Gastrocnemius medialis (tissue), 4 donors: ENCODE measurements at regions not wholly inside any gene's neighbourhood (a gene's known extent, or its start where the extent isn't known, plus 50 kb on each side); places are given as distances from the start of the nearest gene placed in this dataset.

Experiments used
- ATAC-seq, 2 donors: fragments of 150-250 bp; one replicate each; pipeline ENCODE4 v1.9.1; 2016
- DNase-seq, 2 donors: peaks; one replicate each; pipeline ENCODE4 v3.0.0-alpha.2; 2019
- H3K27ac ChIP-seq, 4 donors: fragments of 200-600 bp; sonication (generic); 1 replicate in 1 of 4; 2 replicates in 3 of 4; pipeline ENCODE4 v1.5.1; 2016 to 2018; ENCODE audit warnings: mild to moderate bottlenecking in 2 of 4, moderate library complexity in 1 of 4
- H3K27me3 ChIP-seq, 3 donors: fragments of 200-600 bp; sonication (generic) in 2 of 3; 1 replicate in 1 of 3; 2 replicates in 2 of 3; pipeline versions ENCODE4 v1.5.1 to v1.6.0; 2016 to 2019; ENCODE audit warnings: mild to moderate bottlenecking in 1 of 3, moderate library complexity in 1 of 3
- H3K36me3 ChIP-seq, 2 donors: fragments of 200-600 bp; sonication (generic) in 1 of 2; one replicate each; pipeline ENCODE4 v1.5.1; 2017 to 2018
- H3K4me1 ChIP-seq, 2 donors: fragments of 200-600 bp; sonication (generic) in 1 of 2; one replicate each; pipeline ENCODE4 v1.5.1; 2016 to 2017; ENCODE audit warnings: mild to moderate bottlenecking in 2 of 2
- H3K4me3 ChIP-seq, 4 donors: fragments of 200-600 bp; sonication (generic) in 3 of 4; 1 replicate in 1 of 4; 2 replicates in 3 of 4; pipeline ENCODE4 v1.5.1; 2016 to 2019; ENCODE audit warnings: mild to moderate bottlenecking in 2 of 4
- H3K9me3 ChIP-seq, 3 donors: fragments of 200-600 bp; sonication (generic) in 2 of 3; 1 replicate in 1 of 3; 2 replicates in 2 of 3; pipeline ENCODE4 v1.5.1; 2016 to 2019
- POLR2A ChIP-seq, 2 donors: fragments of 450-650 bp; IDR thresholded peaks; one replicate each; pipeline ENCODE4 v1.6.1; 2017; ENCODE audit warnings: antibody characterized with exemption in 2 of 2, mild to moderate bottlenecking in 2 of 2, moderate library complexity in 2 of 2
- in situ Hi-C, 4 donors: fragments of 200-750 bp; cut with MboI; loops; one replicate each; pipeline versions ENCODE4 v1.15.0 to v1.8.0; 2017; ENCODE audit warnings: low sequenced_read_pairs in 4 of 4
- intact Hi-C: fragments of 100-400 bp; cut with DNase I; formaldehyde crosslinking; loops from one replicate; pipeline ENCODE4 v1.15.1; 2023; ENCODE audit warnings: low total_unique reads
- TF ChIP-seq, protein P1 (sequence below), 5 experiments: fragments of 450-650 bp in 3 of 5; fragments of 200-600 bp in 2 of 5; sonication (generic) in 2 of 5; IDR thresholded peaks in 4 of 5; conservative IDR thresholded peaks in 1 of 5; 1 replicate in 4 of 5; 2 replicates in 1 of 5; pipeline ENCODE4 v1.5.1; 2016 to 2019; ENCODE audit warnings: antibody characterized with exemption in 5 of 5, mild to moderate bottlenecking in 3 of 5, moderate library complexity in 3 of 5

DNA sequence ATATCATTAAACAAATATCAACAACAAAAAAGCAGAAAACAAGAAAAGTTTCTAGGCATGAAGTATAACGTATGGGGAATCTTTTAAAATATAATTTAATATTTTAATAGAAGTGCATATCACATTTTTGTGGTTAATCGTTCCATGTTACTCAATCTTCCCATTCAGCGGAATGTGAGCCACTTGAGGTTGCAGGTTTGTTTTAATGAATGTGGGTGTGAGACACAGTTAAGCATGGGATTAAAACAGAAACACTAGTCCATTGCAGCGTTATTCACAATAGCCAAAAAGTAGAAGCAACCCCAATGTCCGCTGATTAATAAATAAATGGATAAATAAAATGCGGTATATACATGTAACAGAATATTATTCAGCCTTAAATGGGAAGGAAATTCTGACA lies 146.0 kb downstream of the NDFIP2 start:
- intact Hi-C loops = no loop called here
- no peak for TF ChIP-seq POLR2A (IDR thresholded peaks at IDR 0.05)
- TF ChIP-seq, protein P1, sequence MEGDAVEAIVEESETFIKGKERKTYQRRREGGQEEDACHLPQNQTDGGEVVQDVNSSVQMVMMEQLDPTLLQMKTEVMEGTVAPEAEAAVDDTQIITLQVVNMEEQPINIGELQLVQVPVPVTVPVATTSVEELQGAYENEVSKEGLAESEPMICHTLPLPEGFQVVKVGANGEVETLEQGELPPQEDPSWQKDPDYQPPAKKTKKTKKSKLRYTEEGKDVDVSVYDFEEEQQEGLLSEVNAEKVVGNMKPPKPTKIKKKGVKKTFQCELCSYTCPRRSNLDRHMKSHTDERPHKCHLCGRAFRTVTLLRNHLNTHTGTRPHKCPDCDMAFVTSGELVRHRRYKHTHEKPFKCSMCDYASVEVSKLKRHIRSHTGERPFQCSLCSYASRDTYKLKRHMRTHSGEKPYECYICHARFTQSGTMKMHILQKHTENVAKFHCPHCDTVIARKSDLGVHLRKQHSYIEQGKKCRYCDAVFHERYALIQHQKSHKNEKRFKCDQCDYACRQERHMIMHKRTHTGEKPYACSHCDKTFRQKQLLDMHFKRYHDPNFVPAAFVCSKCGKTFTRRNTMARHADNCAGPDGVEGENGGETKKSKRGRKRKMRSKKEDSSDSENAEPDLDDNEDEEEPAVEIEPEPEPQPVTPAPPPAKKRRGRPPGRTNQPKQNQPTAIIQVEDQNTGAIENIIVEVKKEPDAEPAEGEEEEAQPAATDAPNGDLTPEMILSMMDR (IDR thresholded peaks at IDR 0.05 in 4 of 5, conservative IDR thresholded peaks at IDR 0.05 in 1 of 5) = no peak

DNA sequence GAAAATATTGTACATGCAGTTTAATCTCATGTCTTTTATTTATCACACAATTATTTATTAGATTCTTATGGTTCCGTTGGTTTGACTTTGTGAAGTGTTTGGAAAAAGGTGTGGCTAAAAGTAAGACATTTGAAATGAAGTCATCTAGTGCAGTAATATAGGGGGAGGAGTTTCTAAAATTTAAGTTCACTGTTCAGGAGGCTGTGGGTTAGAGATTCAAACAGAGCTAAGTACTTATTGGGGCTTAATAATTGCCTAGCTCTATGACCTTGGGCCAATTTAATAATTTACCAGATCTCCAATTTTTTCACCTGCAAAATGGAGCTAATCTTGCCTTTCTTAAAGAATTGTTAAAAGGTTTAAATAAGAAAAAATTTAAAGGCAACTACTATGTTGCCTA lies 144.6 kb downstream of the NDFIP2 start:
- DNase-seq = no peak
- intact Hi-C loops = no loop called here
- no peak overlapping the region for H3K4me3 ChIP-seq
- H3K9me3 ChIP-seq = no peaks in the 10 kb centered on the region
- no peak for ATAC-seq
- no peak for TF ChIP-seq POLR2A (IDR thresholded peaks at IDR 0.05)
- TF ChIP-seq, protein P1 (IDR thresholded peaks at IDR 0.05 in 4 of 5, conservative IDR thresholded peaks at IDR 0.05 in 1 of 5) = no peak
- H3K27me3 ChIP-seq = no peaks in the 10 kb centered on the region
- no peak overlapping the region for H3K27ac ChIP-seq
- no peaks in the 10 kb centered on the region for H3K4me1 ChIP-seq
- H3K36me3 ChIP-seq = no peaks in the 10 kb centered on the region
- in situ Hi-C loops = no loop called here

More for the DNA sequence above, 146.0 kb downstream of the NDFIP2 start:
- DNase-seq (no peak), ATAC-seq (no peak)
- H3K36me3 ChIP-seq = no peaks in the 10 kb centered on the region
- H3K9me3 ChIP-seq = no peaks in the 10 kb centered on the region
- in situ Hi-C loops = no loop called here
- no peak overlapping the region for H3K4me3 ChIP-seq
- H3K27ac ChIP-seq = no peak overlapping the region
- no peaks in the 10 kb centered on the region for H3K27me3 ChIP-seq
- peaks cover 4 to 6% of the 10 kb centered on the region in 2 donors for H3K4me1 ChIP-seq

DNA sequence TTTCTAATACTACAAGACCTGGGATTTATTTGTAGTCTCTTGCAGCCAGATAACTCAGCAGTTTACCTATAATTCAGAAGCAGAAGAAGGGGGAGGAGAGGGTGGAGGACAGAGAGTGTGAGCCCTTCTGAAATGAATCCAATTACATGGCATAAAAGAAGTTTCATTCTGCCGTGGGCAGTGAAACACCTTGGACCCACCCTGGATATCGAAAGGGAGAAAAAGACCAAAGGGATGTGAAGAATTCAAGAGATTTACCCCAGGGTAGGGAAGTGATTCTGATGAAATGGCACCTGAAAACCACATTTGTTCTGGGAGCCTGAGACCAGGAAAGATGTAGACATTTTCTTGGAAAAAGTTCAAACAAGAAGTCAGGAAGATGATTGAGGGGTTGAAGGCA lies 140.9 kb downstream of the NDFIP2 start:
- intact Hi-C loops = no loop called here
- ATAC-seq (no peak), DNase-seq (no peak)
- Histone ChIP-seq H3K4me1 (no peaks in the 10 kb centered on the region), H3K9me3 (no peaks in the 10 kb centered on the region), H3K36me3 (no peaks in the 10 kb centered on the region), H3K4me3 (no peak overlapping the region), H3K27me3 (no peaks in the 10 kb centered on the region), H3K27ac (no peak overlapping the region)
- TF ChIP-seq, protein P1 (IDR thresholded peaks at IDR 0.05 in 4 of 5, conservative IDR thresholded peaks at IDR 0.05 in 1 of 5) = no peak
- no peak for TF ChIP-seq POLR2A (IDR thresholded peaks at IDR 0.05)
- in situ Hi-C loops = no loop called here

DNA sequence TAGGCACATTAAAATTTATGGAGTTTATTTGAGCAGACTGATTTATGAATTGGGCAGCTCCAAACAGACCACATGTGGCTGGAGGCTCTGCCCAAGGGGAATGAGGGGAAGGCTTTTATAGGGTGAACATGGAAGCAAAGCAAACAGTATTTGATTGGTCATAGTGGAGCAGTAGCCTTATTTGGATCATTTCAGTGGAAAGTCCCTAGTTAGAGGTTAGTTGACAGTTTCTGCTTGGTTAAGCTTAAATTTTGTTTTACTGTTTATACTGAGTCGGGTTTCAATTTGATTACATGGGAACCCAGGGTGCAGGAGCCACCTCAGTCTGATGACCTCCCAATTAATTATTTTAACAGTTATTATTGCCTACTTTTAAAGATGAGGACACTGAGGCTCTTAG lies 140.5 kb downstream of the NDFIP2 start:
- no peak for DNase-seq
- Histone ChIP-seq H3K27ac (no peak overlapping the region), H3K9me3 (no peaks in the 10 kb centered on the region), H3K4me3 (no peak overlapping the region), H3K27me3 (no peaks in the 10 kb centered on the region), H3K36me3 (no peaks in the 10 kb centered on the region), H3K4me1 (no peaks in the 10 kb centered on the region)
- TF ChIP-seq, protein P1 (IDR thresholded peaks at IDR 0.05 in 4 of 5, conservative IDR thresholded peaks at IDR 0.05 in 1 of 5) = no peak
- no peak for TF ChIP-seq POLR2A (IDR thresholded peaks at IDR 0.05)
- intact Hi-C loops = no loop called here
- in situ Hi-C loops = no loop called here
- no peak for ATAC-seq

DNA sequence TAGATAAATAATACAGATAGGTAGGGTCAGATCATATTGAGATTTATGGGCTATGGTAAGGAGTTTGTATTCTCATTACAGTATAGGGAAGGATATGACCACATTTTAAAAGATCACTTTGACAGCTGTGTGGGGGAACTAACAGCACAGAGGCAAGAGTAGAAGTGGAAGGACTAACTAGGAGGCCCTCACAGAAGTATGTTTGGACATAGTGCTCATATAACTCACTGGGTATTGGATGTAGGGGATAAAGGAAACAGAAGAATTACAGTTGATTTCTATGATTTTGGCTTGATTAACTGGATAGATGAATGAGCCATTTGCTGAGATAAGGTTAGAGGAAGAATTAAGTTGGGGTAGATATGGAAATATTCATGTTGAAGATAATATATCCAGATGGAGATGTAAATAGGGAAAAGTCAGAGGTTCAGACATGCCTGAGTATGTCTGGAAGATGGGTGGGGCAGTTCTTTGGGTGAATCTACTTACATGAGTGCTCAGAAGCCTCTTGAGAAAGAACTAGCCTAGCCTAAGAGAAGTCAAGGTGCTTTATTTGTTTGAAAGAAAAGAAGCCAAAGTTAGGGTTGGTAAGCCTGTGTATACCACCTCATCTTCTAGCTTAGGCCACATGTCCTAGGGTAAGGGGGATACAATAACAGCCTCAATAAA lies 133.4 kb downstream of the NDFIP2 start:
- peaks cover 0 to 1% (median 0%) of the 10 kb centered on the region in 3 donors for H3K9me3 ChIP-seq
- intact Hi-C loops = no loop called here
- in situ Hi-C loops = no loop called here
- no peak overlapping the region for H3K4me3 ChIP-seq
- H3K27ac ChIP-seq = no peak overlapping the region
- no peaks in the 10 kb centered on the region for H3K4me1 ChIP-seq
- no peak for ATAC-seq
- TF ChIP-seq, protein P1 (IDR thresholded peaks at IDR 0.05 in 4 of 5, conservative IDR thresholded peaks at IDR 0.05 in 1 of 5) = no peak
- no peak for TF ChIP-seq POLR2A (IDR thresholded peaks at IDR 0.05)
- no peaks in the 10 kb centered on the region for H3K27me3 ChIP-seq
- no peak for DNase-seq
- H3K36me3 ChIP-seq = no peaks in the 10 kb centered on the region
